NOMO-1 (cell line): ENCODE measurements at regions not wholly inside any gene's neighbourhood (a gene's known extent, or its start where the extent isn't known, plus 50 kb on each side); places are given as distances from the start of the nearest gene placed in this dataset.
A peak's percentile ranks its signal among the peaks of the same experiment; 100 is the strongest.

ENCODE experiments used
- DNase-seq, 2 experiments: peaks; one replicate each; lab custom pipeline; 2025; ENCODE audit not compliant: unreplicated experiment in 2 of 2; lab: John Stamatoyannopoulos, UW

DNA sequence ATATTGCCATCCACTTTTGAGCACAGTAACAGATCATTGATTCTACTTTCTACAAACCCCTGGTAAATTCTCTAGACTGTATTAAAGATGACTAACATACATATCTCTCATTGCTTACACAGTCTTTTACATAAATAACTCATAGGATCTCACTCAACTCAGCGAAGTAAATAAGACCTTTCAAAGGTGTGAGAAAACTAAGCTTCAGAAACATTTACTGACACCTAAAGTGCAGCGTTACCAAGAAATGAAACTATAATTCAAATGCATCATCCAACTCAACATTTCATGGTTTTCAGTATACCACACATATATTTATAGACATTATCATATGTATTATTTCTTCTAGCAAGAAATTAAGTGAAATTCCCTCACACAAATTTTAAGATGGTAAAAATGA, 189.8 kb downstream of the METTL4 start:
- DNase-seq: no peak

DNA sequence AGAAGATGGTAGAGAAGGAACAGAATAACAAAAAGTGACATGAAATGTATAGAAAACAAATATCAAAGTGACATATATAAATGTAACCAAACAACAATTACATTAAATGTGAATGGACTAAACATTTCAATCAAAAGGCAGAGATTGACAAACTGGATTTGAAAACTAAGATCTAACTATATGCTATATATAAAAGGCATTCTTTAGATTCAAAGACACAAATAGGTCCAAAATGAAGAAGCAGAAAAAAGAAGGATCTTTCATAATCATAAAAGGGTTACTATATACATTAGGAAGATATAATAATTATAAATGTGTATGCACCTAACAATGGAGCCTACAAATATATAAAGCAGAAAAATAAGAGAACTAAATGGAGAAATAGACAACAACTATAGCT, 183.7 kb downstream of the METTL4 start:
- no peak for DNase-seq

GRCh38 chr18:2390158-2390557, 181.1 kb downstream of the METTL4 start:
- no peak for DNase-seq

DNA sequence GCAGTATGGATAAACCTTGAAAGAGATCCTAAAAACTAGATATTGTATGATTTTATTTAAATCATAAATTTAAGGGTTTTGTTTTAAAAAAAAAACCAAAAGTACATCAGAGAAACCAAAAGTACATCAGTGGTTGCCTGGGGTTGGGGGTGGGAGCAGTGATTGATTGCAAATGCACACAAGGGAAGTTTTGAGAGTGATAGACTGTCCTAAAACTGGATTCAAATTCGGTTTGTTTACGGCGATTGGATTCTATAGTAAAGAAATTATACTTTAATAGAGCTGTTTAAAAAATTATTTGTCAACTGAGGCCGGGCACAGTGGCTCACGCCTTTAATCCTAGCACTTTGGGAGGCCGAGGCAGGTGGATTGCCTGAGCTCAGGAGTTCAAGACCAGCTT, 179.8 kb downstream of the METTL4 start:
- no peak for DNase-seq

GRCh38 chr18:2392446-2392845, 178.9 kb downstream of the METTL4 start:
- no peak for DNase-seq

DNA sequence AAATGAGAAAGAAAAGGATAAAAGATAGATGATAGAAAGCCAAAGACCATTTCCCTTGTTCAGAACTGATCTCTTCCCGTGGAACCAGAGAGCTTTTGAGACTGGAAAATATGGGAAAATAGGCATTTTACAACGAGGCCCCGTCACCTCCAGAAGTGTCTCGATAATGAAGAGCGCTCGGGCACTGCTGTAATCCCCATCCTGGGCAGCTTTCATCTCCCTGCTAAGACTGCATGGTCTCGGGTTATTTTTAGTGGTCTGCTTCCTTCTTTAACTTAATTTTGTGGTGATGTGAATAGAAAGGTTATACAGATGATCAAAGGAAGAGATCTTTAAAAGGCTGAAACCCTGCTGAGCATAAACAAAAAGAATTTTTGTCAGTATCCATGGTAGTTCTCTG, 176.6 kb downstream of the METTL4 start:
- no peak for DNase-seq

DNA sequence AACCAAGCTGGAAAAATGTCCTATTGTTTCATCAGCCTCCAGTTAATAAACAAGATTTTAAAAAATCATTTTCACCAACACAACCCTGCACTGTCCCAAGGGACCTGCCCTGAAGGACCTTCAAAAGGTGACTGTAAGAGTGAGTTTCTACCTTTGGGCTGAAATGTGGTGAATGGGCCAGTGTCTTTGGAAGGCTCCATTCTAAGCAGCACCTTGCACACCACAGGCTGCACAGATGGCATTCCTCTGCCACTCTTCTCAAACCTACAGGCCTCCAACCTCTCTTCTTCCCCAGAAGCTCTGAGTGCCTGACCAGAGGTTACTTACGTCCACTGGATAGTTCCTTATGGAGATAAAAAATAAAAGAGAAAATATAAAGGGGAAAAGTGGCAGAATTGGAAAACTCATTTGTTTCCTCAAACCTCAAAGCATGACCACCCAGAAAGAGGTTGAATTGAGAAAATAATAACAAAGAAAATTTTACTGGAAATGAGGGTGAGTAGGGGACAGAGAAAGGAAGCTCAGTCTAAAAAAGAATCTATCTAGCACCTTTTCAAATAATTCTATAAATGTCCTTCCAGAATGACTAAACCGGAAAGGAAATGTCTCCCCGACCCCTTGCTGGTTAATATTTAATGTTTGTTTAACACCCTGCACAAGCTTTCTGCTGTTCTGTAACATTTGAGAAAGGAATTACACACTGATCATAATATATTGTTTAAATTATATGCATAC, 175.7 kb downstream of the METTL4 start:
- DNase-seq: no peak

DNA sequence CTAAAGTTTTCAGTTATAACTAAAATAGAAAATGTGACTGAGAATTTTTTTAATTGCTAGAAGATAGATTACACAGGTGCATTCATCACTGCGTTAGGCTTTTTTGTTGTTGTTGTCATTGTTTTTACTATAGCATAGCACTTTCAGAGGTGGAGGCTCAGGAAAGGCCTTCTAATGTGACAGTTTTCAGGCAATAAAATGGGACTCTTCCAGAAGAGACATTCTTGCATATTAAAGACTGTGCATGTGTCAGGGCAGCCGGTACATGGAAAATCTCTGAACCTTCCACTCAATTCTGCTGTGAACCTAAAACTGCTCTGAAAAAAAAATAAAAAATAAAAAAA, 175.2 kb downstream of the METTL4 start:
- DNase-seq: no peak

- peak in 1 of 2 experiments; percentile 2 for DNase-seq
Measured at GRCh38 chr18:2400701-2401196, 170.6 kb downstream of the METTL4 start.

GRCh38 chr18:2402084-2402483, 169.2 kb downstream of the METTL4 start:
- DNase-seq: no peak

- DNase-seq: peak in 1 of 2 experiments; percentile 30
Measured at GRCh38 chr18:2406544-2406943, 164.8 kb downstream of the METTL4 start.

- DNase-seq: no peak
Measured at GRCh38 chr18:2407961-2408360, 163.3 kb downstream of the METTL4 start.

DNA sequence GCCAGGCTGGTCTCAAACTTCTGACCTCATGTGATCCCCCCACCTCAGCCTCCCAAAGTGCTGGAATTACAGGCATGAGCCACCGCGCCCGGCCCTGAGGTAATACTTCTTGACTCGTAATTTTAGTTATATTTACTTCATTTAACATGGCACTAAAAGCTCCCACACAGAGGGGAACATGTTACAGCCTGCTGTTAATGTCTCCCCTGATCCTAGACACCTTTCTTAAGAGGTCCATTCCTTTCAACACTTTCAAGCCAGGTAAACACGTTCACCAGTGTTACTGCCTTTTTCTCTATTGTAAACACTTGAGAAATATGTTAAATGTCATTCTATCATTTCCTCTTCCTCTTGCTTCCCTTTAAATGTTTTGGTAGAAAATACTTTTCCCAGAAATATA, 161.4 kb downstream of the METTL4 start:
- no peak for DNase-seq

DNA sequence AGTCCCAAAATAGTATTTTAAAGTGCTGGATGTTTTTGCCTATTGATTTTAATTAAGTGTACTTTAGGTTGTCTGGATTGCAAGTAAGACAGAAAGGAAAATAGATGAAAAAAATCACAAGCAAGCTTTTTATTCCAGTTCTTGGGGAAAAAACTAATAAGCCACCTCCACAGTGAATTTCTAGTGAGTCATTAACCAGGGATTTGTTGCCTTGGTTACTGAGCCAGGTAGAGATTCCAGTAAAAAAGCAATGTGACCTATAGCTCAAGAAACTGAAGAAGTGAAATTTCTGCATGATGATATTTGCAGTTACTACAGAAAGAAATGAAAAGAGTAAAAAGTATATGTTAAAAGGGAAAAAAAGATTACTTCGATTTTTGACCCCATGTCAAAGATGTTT, 160.6 kb downstream of the METTL4 start:
- no peak for DNase-seq

DNA sequence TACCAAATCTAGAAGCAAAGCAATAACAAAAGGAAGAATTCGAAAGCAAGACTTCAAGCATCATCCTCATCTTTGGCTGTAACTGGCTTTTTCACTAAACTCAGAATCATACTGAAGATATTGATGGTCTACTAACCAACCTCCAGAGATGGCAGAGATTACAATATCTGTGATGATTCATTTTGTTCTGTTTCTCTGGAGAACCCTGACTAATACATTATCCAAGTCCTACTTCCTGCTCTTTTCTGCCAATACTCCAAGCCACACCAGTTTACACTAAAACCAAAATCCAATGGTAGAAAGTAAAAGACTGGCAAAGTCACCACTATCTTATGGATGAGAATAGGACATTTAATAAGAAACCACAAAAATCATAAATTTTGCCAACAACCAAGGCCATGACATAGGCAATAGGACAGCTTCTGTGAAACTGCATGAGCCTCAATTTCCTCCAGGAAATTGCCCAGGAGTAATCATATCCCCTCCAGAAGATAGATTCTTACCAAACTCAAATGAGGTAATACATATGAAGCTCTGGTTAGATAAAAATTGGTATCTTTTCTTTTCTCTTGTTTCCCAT, 159.8 kb downstream of the METTL4 start:
- DNase-seq: no peak

DNA sequence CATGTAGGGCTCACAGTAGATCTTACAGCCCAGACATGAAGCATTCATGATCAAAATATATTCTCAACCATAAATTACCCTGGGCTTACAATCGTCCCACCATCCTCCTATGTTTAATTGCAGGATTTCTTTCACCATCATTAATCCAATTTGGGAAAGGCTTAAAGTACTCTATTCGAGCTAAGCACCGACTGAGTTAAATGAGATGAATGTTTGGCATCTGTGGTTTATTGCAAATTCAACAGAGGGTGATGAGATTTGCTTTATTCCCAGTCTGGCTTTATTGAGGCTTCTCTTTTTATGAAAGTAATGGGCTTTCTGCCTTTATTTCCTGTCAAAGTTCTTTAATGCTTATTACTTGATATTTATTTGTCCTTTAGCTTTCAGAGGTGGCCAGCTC, 159.0 kb downstream of the METTL4 start:
- no peak for DNase-seq

- DNase-seq: no peak
Measured at GRCh38 chr18:2412996-2413751, 158.1 kb downstream of the METTL4 start.

DNA sequence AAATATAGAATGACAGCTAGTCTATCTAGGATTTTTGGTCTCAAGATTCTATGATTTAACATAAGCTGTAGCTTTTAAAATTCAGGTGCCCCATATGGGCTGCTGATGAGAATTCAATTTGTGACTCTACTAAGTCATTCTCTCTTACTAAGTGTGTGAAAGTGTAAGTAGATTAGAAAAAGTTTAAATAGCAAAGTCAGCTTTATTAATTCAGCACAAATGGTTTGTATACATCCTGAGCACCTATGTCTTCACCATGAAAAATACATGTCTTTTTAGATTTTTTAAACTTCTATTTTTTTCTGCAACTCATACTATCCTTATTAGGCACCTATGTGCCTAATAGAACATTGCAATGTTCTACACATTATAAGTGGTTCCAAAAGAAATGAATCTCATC, 157.1 kb downstream of the METTL4 start:
- no peak for DNase-seq

DNA sequence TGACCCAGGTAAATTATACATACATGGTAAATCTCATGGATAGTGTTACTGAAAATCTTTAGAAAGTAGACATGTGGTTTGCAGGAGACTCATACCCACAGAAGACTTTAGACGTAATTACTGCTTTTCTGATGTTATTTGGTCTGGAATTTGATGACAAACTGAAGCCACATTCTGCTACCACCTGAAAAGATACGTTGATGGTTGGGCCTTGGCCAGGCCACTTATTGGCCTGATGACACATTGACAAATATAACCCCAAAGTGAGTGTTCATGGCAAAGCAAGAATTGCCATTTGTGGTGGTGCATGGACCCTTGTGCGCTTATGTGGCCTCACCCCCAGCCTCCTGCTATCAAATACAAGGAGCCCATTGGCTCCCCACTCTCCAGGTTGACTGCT, 155.6 kb downstream of the METTL4 start:
- no peak for DNase-seq

- no peak for DNase-seq
Measured at GRCh38 chr18:2417861-2418610, 153.3 kb downstream of the METTL4 start.

DNA sequence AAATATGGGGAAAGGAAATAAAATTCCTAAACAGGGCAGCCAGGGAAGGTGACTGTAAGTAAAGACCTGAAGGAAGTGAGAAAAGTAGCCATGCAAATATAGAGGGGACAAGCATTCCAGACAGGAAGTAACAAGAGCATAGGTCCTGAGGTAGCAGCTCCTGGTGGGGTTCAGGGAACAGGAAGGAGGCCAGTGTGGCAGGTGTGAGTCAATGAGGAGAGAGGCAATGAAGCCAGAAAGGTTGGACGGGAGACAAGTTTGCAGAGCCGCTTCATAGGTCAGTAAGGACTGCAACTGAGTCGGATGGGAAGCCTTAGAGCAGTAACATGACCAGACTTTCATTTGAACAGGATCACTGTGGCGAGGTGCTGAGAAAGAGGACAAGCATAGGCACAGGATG, 150.9 kb downstream of the METTL4 start:
- DNase-seq: no peak
